Activated CD4-positive, alpha-beta T cell treated with anti-CD3 and anti-CD28 coated beads, Interleukin-2, amount 10 ng/mL, durations not matched to agents 24 days and 14 days (primary cell): ENCODE measurements at regions not wholly inside any gene's neighbourhood (a gene's known extent, or its start where the extent isn't known, plus 50 kb on each side); places are given as distances from the start of the nearest gene placed in this dataset.

ENCODE experiments used
- DNase-seq: peaks from one replicate; pipeline ENCODE4 v3.0.0; 2022
- H3K27ac Mint-ChIP-seq: one replicate; pipeline ENCODE4 v1.8.0; 2022; ENCODE audit warnings: mild to moderate bottlenecking, mixed read lengths
- H3K27me3 Mint-ChIP-seq: one replicate; pipeline ENCODE4 v1.8.0; 2022; ENCODE audit warnings: mixed read lengths
- H3K36me3 Mint-ChIP-seq: one replicate; pipeline ENCODE4 v1.8.0; 2022; ENCODE audit warnings: low read depth, mild to moderate bottlenecking, mixed read lengths
- H3K4me1 Mint-ChIP-seq: one replicate; pipeline ENCODE4 v1.8.0; 2021; ENCODE audit warnings: mixed read lengths
- H3K4me3 Mint-ChIP-seq: one replicate; pipeline ENCODE4 v1.8.0; 2022; ENCODE audit warnings: mild to moderate bottlenecking, moderate library complexity, mixed read lengths
- H3K9me3 Mint-ChIP-seq: one replicate; pipeline ENCODE4 v1.8.0; 2021; ENCODE audit warnings: mixed read lengths
- intact Hi-C: fragments of 100-400 bp; cut with micrococcal nuclease; formaldehyde crosslinking; loops from one replicate; pipeline ENCODE4 v1.15.1; 2023

DNA sequence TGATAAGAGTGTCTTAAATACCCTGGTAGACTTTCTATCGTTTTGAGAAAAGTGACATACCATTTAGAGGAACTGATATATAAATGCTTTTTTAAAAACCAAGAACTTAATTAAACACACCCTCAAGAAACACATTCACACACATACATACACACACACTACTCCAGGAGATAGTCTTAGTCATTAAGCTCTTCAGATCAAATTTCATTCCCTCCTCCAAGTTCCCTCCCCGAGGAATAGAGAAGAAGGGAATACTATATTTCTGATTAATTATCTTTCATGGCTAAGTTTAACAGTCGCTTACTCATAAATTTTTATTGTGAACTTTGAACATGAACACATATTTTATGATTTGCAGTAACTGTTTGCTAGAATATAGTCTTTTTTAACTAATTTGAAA lies 1109.5 kb downstream of the SLITRK1 start:
- no peak overlapping the region for H3K27ac Mint-ChIP-seq
- no peak for DNase-seq
- intact Hi-C loops, result no loop called here
- no peak overlapping the region for H3K4me3 Mint-ChIP-seq
- no peaks in the 10 kb centered on the region for H3K27me3 Mint-ChIP-seq
- no peaks in the 10 kb centered on the region for H3K4me1 Mint-ChIP-seq
- H3K9me3 Mint-ChIP-seq, result peaks cover under 1% of the 10 kb centered on the region
- H3K36me3 Mint-ChIP-seq, result no peaks in the 10 kb centered on the region

DNA sequence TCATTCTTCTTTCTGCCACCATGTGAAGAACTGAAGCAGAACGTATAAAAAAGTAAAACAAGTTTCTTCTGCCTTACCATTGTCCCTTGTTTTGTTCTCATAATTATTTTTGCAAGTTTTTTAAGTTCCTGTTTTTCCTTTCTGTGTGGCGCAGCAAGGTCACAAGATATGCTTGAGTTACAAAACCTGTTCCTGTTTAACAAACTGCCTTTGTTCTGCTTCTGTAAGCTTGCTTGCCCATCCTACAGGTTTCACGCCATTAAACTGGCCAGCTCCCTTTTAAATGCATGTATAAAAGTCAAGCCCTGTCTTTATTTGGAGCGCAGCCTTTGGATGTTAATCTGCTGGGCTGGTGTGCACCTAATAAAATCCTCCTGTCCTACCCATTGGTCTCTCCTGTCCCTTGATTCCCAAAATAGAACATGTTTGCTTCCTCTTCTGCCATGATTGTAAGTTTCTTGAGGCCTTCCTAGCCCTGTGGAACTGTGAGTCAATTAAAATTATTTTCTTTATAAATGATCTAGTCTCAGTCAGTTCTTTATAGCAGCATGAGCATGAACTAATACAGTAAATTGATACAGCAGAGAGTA lies 1115.4 kb downstream of the SLITRK1 start:
- no peak for DNase-seq
- Mint-ChIP-seq H3K4me3 (no peak overlapping the region), H3K36me3 (no peaks in the 10 kb centered on the region), H3K27ac (no peak overlapping the region), H3K4me1 (no peaks in the 10 kb centered on the region), H3K9me3 (no peaks in the 10 kb centered on the region), H3K27me3 (no peaks in the 10 kb centered on the region)
- intact Hi-C loops, result no loop called here

DNA sequence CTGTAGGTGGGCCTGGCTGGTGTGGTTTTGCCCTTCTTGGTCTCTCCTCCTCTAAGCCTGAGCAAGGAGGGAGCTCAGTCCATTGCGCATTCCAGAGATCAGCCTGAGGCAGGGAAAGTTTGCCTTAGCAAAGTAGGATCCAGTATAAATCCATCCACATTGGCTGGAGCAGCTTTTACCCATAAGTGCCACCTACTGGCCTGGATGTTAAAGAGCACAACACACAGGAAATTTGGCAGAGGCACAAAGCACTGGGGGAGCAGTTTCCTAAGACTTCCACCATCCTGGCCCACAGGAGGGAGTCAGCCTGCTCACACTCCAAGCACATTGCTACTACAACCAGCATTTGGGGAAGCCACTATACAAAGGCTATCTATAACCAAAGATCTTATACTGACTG lies 1124.2 kb downstream of the SLITRK1 start:
- intact Hi-C loops, result no loop called here
- no peak overlapping the region for H3K27ac Mint-ChIP-seq
- H3K4me1 Mint-ChIP-seq, result no peaks in the 10 kb centered on the region
- no peaks in the 10 kb centered on the region for H3K27me3 Mint-ChIP-seq
- no peak for DNase-seq
- no peaks in the 10 kb centered on the region for H3K36me3 Mint-ChIP-seq
- no peak overlapping the region for H3K4me3 Mint-ChIP-seq
- no peaks in the 10 kb centered on the region for H3K9me3 Mint-ChIP-seq

DNA sequence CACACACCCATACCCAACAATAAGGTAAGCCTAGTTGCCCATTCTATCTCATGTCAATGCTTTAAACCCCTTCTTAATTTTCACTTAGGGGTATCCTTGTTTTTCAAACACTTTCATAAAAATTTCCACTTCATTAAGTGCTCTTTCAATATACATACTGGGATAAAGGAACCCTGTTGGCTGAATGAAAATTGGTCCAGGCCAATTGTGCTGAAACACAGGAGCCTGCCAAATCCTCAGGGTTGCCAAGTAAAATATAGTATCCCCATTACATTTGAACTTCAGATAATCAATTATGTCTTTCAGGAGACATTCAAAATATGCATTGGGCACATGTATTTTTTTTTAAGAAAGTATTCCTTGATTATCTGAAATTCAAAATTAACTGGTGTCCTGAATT lies 1131.1 kb downstream of the SLITRK1 start:
- no peaks in the 10 kb centered on the region for H3K27me3 Mint-ChIP-seq
- H3K4me3 Mint-ChIP-seq, result no peak overlapping the region
- no peak overlapping the region for H3K27ac Mint-ChIP-seq
- intact Hi-C loops, result no loop called here
- no peaks in the 10 kb centered on the region for H3K36me3 Mint-ChIP-seq
- DNase-seq, result no peak
- no peaks in the 10 kb centered on the region for H3K9me3 Mint-ChIP-seq
- no peaks in the 10 kb centered on the region for H3K4me1 Mint-ChIP-seq

DNA sequence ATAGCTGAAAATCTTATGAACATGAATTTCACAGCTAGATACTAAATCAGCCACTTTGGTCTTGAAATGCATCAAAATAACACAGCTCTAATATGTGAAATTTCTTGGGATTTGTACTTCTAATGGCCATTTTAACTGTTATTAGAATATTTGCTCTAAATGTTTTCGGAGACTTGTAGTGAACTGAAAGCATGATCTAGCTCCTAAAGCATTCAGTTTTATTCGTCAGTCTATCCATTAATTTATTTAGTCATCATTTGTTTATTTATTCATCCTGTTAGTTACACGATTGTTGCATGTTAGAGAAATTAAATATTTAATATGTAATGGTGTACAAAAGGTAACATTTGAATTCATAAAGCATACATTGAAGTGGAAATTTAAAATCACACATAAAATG lies 1132.7 kb downstream of the SLITRK1 start:
- Mint-ChIP-seq H3K27me3 (no peaks in the 10 kb centered on the region), H3K4me1 (no peaks in the 10 kb centered on the region), H3K4me3 (no peak overlapping the region), H3K9me3 (no peaks in the 10 kb centered on the region), H3K36me3 (no peaks in the 10 kb centered on the region), H3K27ac (no peak overlapping the region)
- intact Hi-C loops, result no loop called here
- DNase-seq, result no peak

DNA sequence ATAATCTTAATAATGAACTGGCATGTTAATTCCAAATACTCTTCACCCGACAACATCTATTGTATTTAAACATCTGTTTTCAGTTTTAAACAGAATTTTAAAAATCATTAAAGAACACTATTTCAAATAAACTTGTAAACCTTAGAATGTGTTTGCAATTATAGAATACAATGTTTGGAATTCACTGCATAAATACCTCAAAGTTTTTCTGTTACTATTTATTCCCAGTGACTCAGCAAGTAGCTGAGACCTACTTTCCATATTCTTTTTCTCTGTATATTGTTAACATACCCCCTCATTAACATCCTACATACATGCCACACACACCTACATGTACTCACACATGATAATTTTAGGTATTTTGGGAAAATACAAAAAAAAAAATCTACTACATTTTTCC lies 1134.3 kb downstream of the SLITRK1 start:
- no peak for DNase-seq
- Mint-ChIP-seq H3K4me1 (no peaks in the 10 kb centered on the region), H3K27me3 (no peaks in the 10 kb centered on the region), H3K4me3 (no peak overlapping the region), H3K36me3 (no peaks in the 10 kb centered on the region), H3K9me3 (no peaks in the 10 kb centered on the region), H3K27ac (no peak overlapping the region)
- intact Hi-C loops, result no loop called here

DNA sequence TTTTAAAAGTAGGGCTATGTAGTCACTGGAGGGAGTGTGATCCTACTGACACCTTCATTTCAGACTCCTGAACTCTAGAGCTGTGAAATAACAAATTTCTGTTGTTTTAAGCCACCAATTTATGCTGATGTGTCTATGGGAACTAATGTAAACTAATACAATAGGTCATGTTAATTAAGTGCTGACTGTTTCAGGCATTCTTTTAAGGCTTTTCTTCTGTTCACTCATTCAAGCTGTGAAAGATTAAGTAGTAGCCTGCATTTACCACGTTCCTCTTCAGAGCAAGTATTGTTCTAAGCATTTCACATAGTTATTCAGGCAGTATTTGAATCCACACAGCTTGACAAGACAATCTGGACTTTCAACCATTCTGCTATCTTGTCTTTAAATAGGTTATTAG lies 1135.0 kb downstream of the SLITRK1 start:
- Mint-ChIP-seq H3K4me1 (no peaks in the 10 kb centered on the region), H3K36me3 (no peaks in the 10 kb centered on the region), H3K4me3 (no peak overlapping the region), H3K9me3 (no peaks in the 10 kb centered on the region), H3K27ac (no peak overlapping the region), H3K27me3 (no peaks in the 10 kb centered on the region)
- intact Hi-C loops, result no loop called here
- DNase-seq, result no peak

DNA sequence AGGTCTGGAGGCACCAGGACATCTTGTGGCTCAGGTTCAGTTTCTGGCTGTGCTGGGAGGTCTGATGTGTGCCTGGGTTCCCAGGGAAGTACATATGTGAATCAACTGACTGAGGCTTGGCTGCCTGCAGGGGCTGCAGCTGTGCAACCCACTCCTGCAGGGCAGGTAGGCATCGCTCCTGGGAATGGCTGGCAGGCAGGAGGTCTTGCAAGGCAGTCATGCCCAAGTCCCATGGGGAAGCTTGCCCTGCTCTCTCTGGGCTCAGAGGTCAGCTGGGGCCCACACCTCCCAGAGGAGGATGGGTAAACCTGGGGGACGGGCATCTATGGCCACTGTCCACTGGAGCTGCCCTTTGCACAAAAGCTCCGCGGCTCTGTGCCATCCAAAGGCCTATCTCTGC lies 1141.8 kb downstream of the SLITRK1 start:
- H3K4me3 Mint-ChIP-seq, result no peak overlapping the region
- no peak overlapping the region for H3K27ac Mint-ChIP-seq
- peaks cover 10% of the 10 kb centered on the region for H3K9me3 Mint-ChIP-seq
- DNase-seq, result no peak
- no peaks in the 10 kb centered on the region for H3K4me1 Mint-ChIP-seq
- H3K27me3 Mint-ChIP-seq, result no peaks in the 10 kb centered on the region
- H3K36me3 Mint-ChIP-seq, result no peaks in the 10 kb centered on the region
- intact Hi-C loops, result no loop called here

DNA sequence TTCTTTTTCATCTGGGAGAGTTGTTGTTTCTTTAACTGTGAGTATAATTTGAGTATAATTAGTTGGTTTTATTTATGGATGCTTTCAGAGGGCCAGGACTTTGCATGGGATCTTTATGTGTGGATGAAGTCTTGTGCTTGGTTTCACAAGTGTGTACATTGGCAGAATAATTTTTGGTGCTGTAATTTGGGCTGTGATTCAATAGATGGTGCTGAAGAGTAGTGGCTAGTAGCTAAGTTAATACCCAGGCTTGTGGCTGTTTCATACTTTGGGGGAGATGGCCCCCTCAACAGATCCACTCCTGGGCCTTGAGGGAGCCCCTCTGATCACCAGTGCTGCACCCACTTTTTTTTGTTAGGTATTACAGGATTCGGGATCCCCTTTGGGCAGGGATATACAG lies 1142.4 kb downstream of the SLITRK1 start:
- Mint-ChIP-seq H3K27me3 (no peaks in the 10 kb centered on the region), H3K4me1 (no peaks in the 10 kb centered on the region), H3K27ac (no peak overlapping the region), H3K9me3 (peaks cover 10% of the 10 kb centered on the region), H3K36me3 (no peaks in the 10 kb centered on the region), H3K4me3 (no peak overlapping the region)
- intact Hi-C loops, result no loop called here
- no peak for DNase-seq

DNA sequence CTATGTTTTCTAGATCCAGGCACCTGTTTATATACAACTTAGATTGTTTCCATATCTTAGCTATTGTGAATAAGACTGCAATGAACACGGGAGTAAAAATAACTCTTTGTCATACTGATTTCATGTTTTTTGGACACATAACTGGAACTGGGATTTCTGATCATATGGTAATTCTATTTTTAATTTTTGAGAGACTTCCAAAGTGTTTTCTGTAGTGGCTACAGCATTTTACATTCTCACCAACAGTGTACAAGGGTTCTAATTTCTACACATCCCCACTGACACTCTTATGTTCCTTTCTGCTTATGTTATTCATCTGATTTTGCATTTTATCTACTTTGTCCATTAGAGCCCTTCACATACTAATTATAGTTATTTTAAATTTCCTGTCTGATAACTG lies 1152.9 kb downstream of the SLITRK1 start:
- no peaks in the 10 kb centered on the region for H3K9me3 Mint-ChIP-seq
- intact Hi-C loops, result no loop called here
- no peak overlapping the region for H3K4me3 Mint-ChIP-seq

DNA sequence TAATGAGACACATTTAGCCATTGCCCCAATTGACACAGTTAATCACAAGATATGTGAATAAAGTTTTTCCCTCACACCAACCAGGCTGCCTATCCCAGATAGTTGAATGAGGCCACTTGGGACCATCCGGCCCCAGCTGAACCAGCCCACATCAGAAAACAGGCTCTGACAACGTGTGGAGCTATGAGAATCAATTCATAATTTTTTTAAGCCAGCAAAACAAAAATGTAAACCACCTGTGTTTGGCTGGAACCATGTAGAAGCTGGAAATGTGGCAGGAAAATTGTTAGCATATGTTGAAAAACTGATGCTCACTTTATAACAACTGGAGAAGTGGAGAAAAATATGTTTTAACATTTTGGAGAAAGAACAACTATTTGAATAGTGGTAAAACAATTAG lies 1161.3 kb downstream of the SLITRK1 start:
- no peaks in the 10 kb centered on the region for H3K36me3 Mint-ChIP-seq
- H3K4me3 Mint-ChIP-seq, result no peak overlapping the region
- no peak for DNase-seq
- no peak overlapping the region for H3K27ac Mint-ChIP-seq
- no peaks in the 10 kb centered on the region for H3K27me3 Mint-ChIP-seq
- H3K4me1 Mint-ChIP-seq, result no peaks in the 10 kb centered on the region
- no peaks in the 10 kb centered on the region for H3K9me3 Mint-ChIP-seq
- intact Hi-C loops, result no loop called here

More for the DNA sequence above, 1152.9 kb downstream of the SLITRK1 start:
- no peaks in the 10 kb centered on the region for H3K4me1 Mint-ChIP-seq
- no peaks in the 10 kb centered on the region for H3K36me3 Mint-ChIP-seq
- H3K27me3 Mint-ChIP-seq, result no peaks in the 10 kb centered on the region
- no peak for DNase-seq
- H3K27ac Mint-ChIP-seq, result no peak overlapping the region

DNA sequence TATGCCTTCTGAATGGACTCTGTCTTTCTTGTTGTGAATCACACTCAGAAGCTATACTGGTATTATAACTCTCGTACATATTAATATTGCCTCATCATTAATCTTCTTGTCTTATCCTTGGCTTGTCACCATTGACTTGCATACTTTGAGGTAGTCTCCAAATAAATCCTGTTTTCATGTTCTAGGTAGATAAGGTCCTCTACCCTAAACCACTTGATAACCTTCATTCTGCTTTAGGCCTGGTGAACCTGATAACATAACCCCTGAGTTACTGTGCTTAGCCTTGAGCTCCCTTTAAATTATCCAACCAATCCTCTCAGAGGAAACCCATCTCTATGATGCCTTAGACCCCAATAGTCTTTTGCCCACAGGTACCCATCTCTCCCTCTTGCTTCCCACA lies 1162.3 kb downstream of the SLITRK1 start:
- H3K4me3 Mint-ChIP-seq, result no peak overlapping the region
- no peaks in the 10 kb centered on the region for H3K4me1 Mint-ChIP-seq
- H3K27me3 Mint-ChIP-seq, result no peaks in the 10 kb centered on the region
- no peaks in the 10 kb centered on the region for H3K9me3 Mint-ChIP-seq
- H3K27ac Mint-ChIP-seq, result no peak overlapping the region
- no peaks in the 10 kb centered on the region for H3K36me3 Mint-ChIP-seq
- intact Hi-C loops, result no loop called here
- DNase-seq, result no peak

DNA sequence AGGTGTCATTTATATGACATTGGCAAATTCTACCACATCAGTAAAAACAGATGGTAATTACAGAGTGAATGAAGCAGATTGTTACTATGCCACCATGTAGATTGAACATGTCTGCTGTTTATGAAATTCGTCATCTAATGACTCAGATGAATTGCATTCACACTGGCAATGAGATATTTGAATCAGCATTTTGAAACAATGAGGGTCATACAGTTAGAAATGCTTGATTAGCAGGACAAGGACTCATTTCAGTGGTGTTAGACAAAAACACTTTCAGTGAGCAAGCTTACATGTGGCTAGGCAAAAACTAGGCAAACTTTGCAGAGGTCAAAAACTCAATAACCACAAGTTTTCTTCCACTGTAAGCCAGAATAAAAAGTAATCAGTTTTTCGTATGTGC lies 1165.0 kb downstream of the SLITRK1 start:
- Mint-ChIP-seq H3K27me3 (no peaks in the 10 kb centered on the region), H3K4me1 (no peaks in the 10 kb centered on the region), H3K4me3 (no peak overlapping the region), H3K9me3 (no peaks in the 10 kb centered on the region), H3K36me3 (no peaks in the 10 kb centered on the region), H3K27ac (no peak overlapping the region)
- intact Hi-C loops, result no loop called here
- DNase-seq, result no peak

DNA sequence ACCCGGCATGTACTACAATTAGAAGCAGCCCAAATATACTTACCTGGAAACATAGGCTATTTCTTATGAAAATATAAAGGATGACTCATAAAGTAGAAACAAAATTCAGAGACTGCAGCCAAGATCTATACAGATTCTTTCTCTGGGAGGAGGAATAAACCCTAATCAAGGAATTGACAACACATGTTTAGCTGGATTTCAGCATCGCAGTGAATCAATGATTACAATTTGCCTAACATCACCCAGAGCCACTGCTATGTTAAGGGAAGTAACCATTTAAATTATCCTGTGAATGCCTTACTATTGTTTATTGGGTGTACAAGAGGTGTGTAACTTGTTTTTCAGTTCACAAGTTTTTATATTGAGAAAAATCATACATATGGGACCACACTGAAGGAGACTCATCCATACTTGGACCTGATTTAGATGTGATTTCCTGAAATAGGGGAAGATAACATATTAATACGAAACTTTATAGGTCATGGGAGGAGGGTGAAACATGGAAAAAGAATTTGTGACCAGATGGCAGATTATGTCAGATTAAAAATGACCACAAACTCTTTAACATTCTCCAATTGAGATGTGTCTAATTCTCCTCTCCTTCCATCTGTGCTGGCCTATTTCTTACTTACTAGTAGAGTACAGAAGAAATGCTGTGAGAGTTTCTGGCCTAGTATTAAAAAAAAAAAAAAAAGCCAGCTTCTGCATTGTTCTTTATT lies 1168.4 kb downstream of the SLITRK1 start:
- Mint-ChIP-seq H3K27ac (no peak overlapping the region), H3K27me3 (no peaks in the 10 kb centered on the region), H3K9me3 (no peaks in the 10 kb centered on the region), H3K4me3 (no peak overlapping the region), H3K36me3 (no peaks in the 10 kb centered on the region), H3K4me1 (no peaks in the 10 kb centered on the region)
- no peak for DNase-seq
- intact Hi-C loops, result no loop called here

DNA sequence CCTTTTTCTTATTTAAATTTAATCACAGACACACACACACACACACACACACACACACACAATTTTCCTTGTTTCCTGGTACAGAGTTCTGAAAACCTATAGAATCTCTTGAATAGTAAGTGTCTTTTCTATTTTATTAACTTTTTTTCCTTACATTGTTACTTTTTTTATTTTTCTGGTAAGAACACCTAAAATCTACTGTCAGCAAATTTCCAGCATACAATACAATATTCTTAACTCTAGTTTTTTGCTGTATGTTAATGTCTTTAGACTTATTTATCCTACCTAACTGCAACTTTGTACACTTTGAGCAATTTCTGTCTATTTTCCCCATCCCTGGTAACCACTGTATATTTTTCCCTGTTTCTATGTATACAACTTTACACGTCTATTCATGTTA lies 1179.8 kb downstream of the SLITRK1 start:
- Mint-ChIP-seq H3K9me3 (no peaks in the 10 kb centered on the region), H3K4me1 (no peaks in the 10 kb centered on the region), H3K27ac (no peak overlapping the region), H3K27me3 (no peaks in the 10 kb centered on the region), H3K36me3 (no peaks in the 10 kb centered on the region), H3K4me3 (no peak overlapping the region)
- no peak for DNase-seq
- intact Hi-C loops, result no loop called here
